Breast epithelium (tissue), 4 donors: ENCODE measurements at regions not wholly inside any gene's neighbourhood (a gene's known extent, or its start where the extent isn't known, plus 50 kb on each side); places are given as distances from the start of the nearest gene placed in this dataset.

ENCODE experiments used
- DNase-seq, 2 donors: peaks; one replicate each; pipeline ENCODE4 v3.0.0-alpha.2; 2019; ENCODE audit warnings: low spot score in 2 of 2
- H3K27ac ChIP-seq, 2 donors: fragments of 200-600 bp; sonication (generic) in 1 of 2; one replicate each; pipeline ENCODE4 v1.5.1; 2016 to 2019; ENCODE audit warnings: mild to moderate bottlenecking in 1 of 2
- H3K27me3 ChIP-seq, 2 donors: fragments of 200-600 bp; sonication (generic) in 1 of 2; one replicate each; pipeline versions ENCODE4 v1.5.1 to v1.6.0; 2017 to 2019; ENCODE audit warnings: control low read depth in 1 of 2, mild to moderate bottlenecking in 1 of 2
- H3K36me3 ChIP-seq: fragments of 200-600 bp; one replicate; pipeline ENCODE4 v1.5.1; 2019
- H3K4me1 ChIP-seq, 2 donors: fragments of 200-600 bp; sonication (generic); one replicate each; pipeline ENCODE4 v1.5.1; 2016 to 2019; ENCODE audit warnings: control low read depth in 1 of 2
- H3K4me3 ChIP-seq, 3 donors: fragments of 200-600 bp; sonication (generic); 1 replicate in 2 of 3; 2 replicates in 1 of 3; pipeline ENCODE4 v1.5.1; 2016 to 2019; ENCODE audit warnings: mild to moderate bottlenecking in 3 of 3, moderate library complexity in 2 of 3
- H3K9me3 ChIP-seq, 2 donors: fragments of 200-600 bp; sonication (generic) in 1 of 2; one replicate each; pipeline ENCODE4 v1.5.1; 2016 to 2019; ENCODE audit warnings: control low read depth in 1 of 2
- CTCF ChIP-seq, 3 donors: fragments of 450-650 bp; IDR thresholded peaks; one replicate each; pipeline ENCODE4 v1.5.1; 2016 to 2017; ENCODE audit warnings: antibody characterized with exemption in 3 of 3, mild to moderate bottlenecking in 3 of 3, moderate library complexity in 3 of 3
- POLR2A ChIP-seq: fragments of 450-650 bp; IDR thresholded peaks from one replicate; pipeline ENCODE4 v1.6.1; 2016; ENCODE audit warnings: antibody characterized with exemption, mild to moderate bottlenecking, moderate library complexity
- POLR2AphosphoS5 ChIP-seq, 3 donors: sonication (generic); formaldehyde crosslinking; IDR thresholded peaks; one replicate each; pipeline ENCODE4 v1.6.1; 2017; ENCODE audit warnings: antibody characterized with exemption in 3 of 3
- intact Hi-C: fragments of 100-400 bp; cut with DNase I; formaldehyde crosslinking; loops from one replicate; pipeline ENCODE4 v1.15.1; 2023; ENCODE audit warnings: low total_unique reads

GRCh38 chr4:100062921-100063320, 112.8 kb upstream of the H2AZ1 start:
- no peak for DNase-seq
- TF ChIP-seq POLR2AphosphoS5 (IDR thresholded peaks at IDR 0.05) (no peak), CTCF (IDR thresholded peaks at IDR 0.05) (no peak), POLR2A (no peak)
- H3K4me1 ChIP-seq = no peaks in the 10 kb centered on the region
- H3K27me3 ChIP-seq = no peaks in the 10 kb centered on the region
- no peak overlapping the region for H3K27ac ChIP-seq
- no peak overlapping the region for H3K4me3 ChIP-seq
- intact Hi-C loops = no loop called here
- H3K36me3 ChIP-seq = no peaks in the 10 kb centered on the region
- H3K9me3 ChIP-seq = no peaks in the 10 kb centered on the region

GRCh38 chr4:100061835-100062234, 111.8 kb upstream of the H2AZ1 start:
- Histone ChIP-seq H3K4me1 (no peaks in the 10 kb centered on the region), H3K27ac (no peak overlapping the region), H3K27me3 (no peaks in the 10 kb centered on the region), H3K9me3 (no peaks in the 10 kb centered on the region), H3K4me3 (no peak overlapping the region), H3K36me3 (no peaks in the 10 kb centered on the region)
- intact Hi-C loops = no loop called here
- TF ChIP-seq POLR2AphosphoS5 (IDR thresholded peaks at IDR 0.05) = no peak
- no peak for TF ChIP-seq CTCF (IDR thresholded peaks at IDR 0.05)
- TF ChIP-seq POLR2A = no peak
- no peak for DNase-seq

- H3K9me3 ChIP-seq = no peaks in the 10 kb centered on the region
- no peaks in the 10 kb centered on the region for H3K36me3 ChIP-seq
- no peak for DNase-seq
- intact Hi-C loops = no loop called here
- no peaks in the 10 kb centered on the region for H3K4me1 ChIP-seq
- H3K27me3 ChIP-seq = no peaks in the 10 kb centered on the region
- H3K27ac ChIP-seq = no peak overlapping the region
- no peak overlapping the region for H3K4me3 ChIP-seq
- TF ChIP-seq POLR2A = no peak
- no peak for TF ChIP-seq CTCF (IDR thresholded peaks at IDR 0.05)
- TF ChIP-seq POLR2AphosphoS5 (IDR thresholded peaks at IDR 0.05) = no peak
Observed at GRCh38 chr4:100060765-100061416, 110.8 kb upstream of the H2AZ1 start.

- H3K4me1 ChIP-seq = no peaks in the 10 kb centered on the region
- TF ChIP-seq POLR2A (no peak), CTCF (IDR thresholded peaks at IDR 0.05) (no peak), POLR2AphosphoS5 (IDR thresholded peaks at IDR 0.05) (no peak)
- no peak overlapping the region for H3K4me3 ChIP-seq
- no peaks in the 10 kb centered on the region for H3K27me3 ChIP-seq
- DNase-seq = no peak
- no peaks in the 10 kb centered on the region for H3K9me3 ChIP-seq
- intact Hi-C loops = no loop called here
- no peak overlapping the region for H3K27ac ChIP-seq
- H3K36me3 ChIP-seq = no peaks in the 10 kb centered on the region
Observed at GRCh38 chr4:100059467-100059866, 109.4 kb upstream of the H2AZ1 start.

GRCh38 chr4:100056701-100057100, 106.6 kb upstream of the H2AZ1 start:
- Histone ChIP-seq H3K4me3 (no peak overlapping the region), H3K27ac (no peak overlapping the region), H3K27me3 (no peaks in the 10 kb centered on the region), H3K36me3 (no peaks in the 10 kb centered on the region), H3K9me3 (no peaks in the 10 kb centered on the region), H3K4me1 (no peaks in the 10 kb centered on the region)
- TF ChIP-seq CTCF (IDR thresholded peaks at IDR 0.05) = no peak
- no peak for TF ChIP-seq POLR2AphosphoS5 (IDR thresholded peaks at IDR 0.05)
- TF ChIP-seq POLR2A = no peak
- DNase-seq = no peak
- intact Hi-C loops = no loop called here
